Testis (tissue), 2 donors: ENCODE measurements at regions not wholly inside any gene's neighbourhood (a gene's known extent, or its start where the extent isn't known, plus 50 kb on each side); places are given as distances from the start of the nearest gene placed in this dataset.

Experiments
- POLR2A ChIP-seq: fragments of 450-650 bp; IDR thresholded peaks from one replicate; pipeline ENCODE4 v1.6.1; 2017; ENCODE audit warnings: antibody characterized with exemption, mild to moderate bottlenecking, moderate library complexity
- TF ChIP-seq, protein P1 (sequence below), 3 experiments: fragments of 450-650 bp in 2 of 3; fragments of 200-600 bp in 1 of 3; sonication (generic) in 1 of 3; IDR thresholded peaks; one replicate each; pipeline ENCODE4 v1.5.1; 2016 to 2019; ENCODE audit warnings: antibody characterized with exemption in 3 of 3, mild to moderate bottlenecking in 2 of 3, moderate library complexity in 1 of 3

DNA sequence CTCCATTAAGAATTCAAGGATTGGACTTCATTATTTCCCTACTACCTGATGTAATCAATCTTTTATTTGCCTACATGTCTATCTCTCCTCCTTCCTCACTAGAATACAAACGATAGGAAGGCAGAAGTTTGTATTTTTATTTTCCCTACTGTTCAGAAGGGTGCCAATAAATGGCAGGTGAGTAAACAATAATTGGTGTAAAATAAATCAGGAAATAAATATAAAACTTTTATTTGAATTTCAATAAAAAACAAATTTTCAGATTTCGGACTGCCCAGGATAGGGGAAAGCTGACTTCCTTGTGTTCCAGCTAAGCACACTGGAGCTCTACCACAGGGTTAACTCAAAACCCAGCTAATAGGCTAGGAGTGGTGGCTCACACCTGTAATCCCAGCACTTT, 636.3 kb upstream of the BCHE start:
- no peak for TF ChIP-seq POLR2A
- TF ChIP-seq, protein P1, sequence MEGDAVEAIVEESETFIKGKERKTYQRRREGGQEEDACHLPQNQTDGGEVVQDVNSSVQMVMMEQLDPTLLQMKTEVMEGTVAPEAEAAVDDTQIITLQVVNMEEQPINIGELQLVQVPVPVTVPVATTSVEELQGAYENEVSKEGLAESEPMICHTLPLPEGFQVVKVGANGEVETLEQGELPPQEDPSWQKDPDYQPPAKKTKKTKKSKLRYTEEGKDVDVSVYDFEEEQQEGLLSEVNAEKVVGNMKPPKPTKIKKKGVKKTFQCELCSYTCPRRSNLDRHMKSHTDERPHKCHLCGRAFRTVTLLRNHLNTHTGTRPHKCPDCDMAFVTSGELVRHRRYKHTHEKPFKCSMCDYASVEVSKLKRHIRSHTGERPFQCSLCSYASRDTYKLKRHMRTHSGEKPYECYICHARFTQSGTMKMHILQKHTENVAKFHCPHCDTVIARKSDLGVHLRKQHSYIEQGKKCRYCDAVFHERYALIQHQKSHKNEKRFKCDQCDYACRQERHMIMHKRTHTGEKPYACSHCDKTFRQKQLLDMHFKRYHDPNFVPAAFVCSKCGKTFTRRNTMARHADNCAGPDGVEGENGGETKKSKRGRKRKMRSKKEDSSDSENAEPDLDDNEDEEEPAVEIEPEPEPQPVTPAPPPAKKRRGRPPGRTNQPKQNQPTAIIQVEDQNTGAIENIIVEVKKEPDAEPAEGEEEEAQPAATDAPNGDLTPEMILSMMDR (IDR thresholded peaks at IDR 0.05): no peak
